GM19035 (cell line): ENCODE measurements at regions not wholly inside any gene's neighbourhood (a gene's known extent, or its start where the extent isn't known, plus 50 kb on each side); places are given as distances from the start of the nearest gene placed in this dataset.
"Not testable (repeated sequence)": the region's sequence is repeated elsewhere in the genome, so short reads cannot be mapped to it uniquely, and the experiment has no call there.

ENCODE experiments used
- ATAC-seq: cut with Tn5 transposase; IDR thresholded peaks from one replicate; pipeline ENCODE4 v1.9.1; 2021; ENCODE audit not compliant: unreplicated experiment

- ATAC-seq: peak; percentile 74
These were observed 85.3 kb upstream of the ADRB2 start for GRCh38 chr5:148740966-148741742.

GRCh38 chr5:148741766-148742165, 84.6 kb upstream of the ADRB2 start:
- not testable (repeated sequence) for ATAC-seq

- not testable (repeated sequence) for ATAC-seq
These were observed 82.0 kb upstream of the ADRB2 start for GRCh38 chr5:148744380-148744779.

- peak; percentile 67 for ATAC-seq
These were observed 79.4 kb upstream of the ADRB2 start for GRCh38 chr5:148746826-148747535.

GRCh38 chr5:148747536-148747906, 78.9 kb upstream of the ADRB2 start:
- ATAC-seq: no peak

GRCh38 chr5:148748702-148749392, 77.6 kb upstream of the ADRB2 start:
- no peak for ATAC-seq

GRCh38 chr5:148750614-148751013, 75.8 kb upstream of the ADRB2 start:
- no peak for ATAC-seq

- no peak for ATAC-seq
These were observed 75.4 kb upstream of the ADRB2 start for GRCh38 chr5:148751025-148751424.

GRCh38 chr5:148752375-148752774, 74.0 kb upstream of the ADRB2 start:
- not testable (repeated sequence) for ATAC-seq

- no peak for ATAC-seq
These were observed 67.3 kb upstream of the ADRB2 start for GRCh38 chr5:148759101-148759500.

- peak; percentile 100 for ATAC-seq
These were observed 65.3 kb upstream of the ADRB2 start for GRCh38 chr5:148760945-148761638.

- ATAC-seq: no peak
These were observed 62.4 kb upstream of the ADRB2 start for GRCh38 chr5:148763996-148764395.

- no peak for ATAC-seq
These were observed 61.4 kb upstream of the ADRB2 start for GRCh38 chr5:148765061-148765460.

- no peak for ATAC-seq
These were observed 57.5 kb upstream of the ADRB2 start for GRCh38 chr5:148768806-148769415.

- ATAC-seq: no peak
These were observed 56.5 kb upstream of the ADRB2 start for GRCh38 chr5:148769941-148770340.

- ATAC-seq: no peak
These were observed 52.1 kb upstream of the ADRB2 start for GRCh38 chr5:148774313-148774712.

- ATAC-seq: no peak
These were observed 50.1 kb upstream of the ADRB2 start for GRCh38 chr5:148776261-148776660.
